ENCODE measurements at regions not wholly inside any gene's neighbourhood (a gene's known extent, or its start where the extent isn't known, plus 50 kb on each side); places are given as distances from the start of the nearest gene placed in this dataset.

- no peaks in the 10 kb centered on the region for H3K36me3 ChIP-seq
- H3K27me3 ChIP-seq, result no peaks in the 10 kb centered on the region
- H3K4me3 ChIP-seq, result no peak overlapping the region
- no peak overlapping the region for H3K27ac ChIP-seq
- TF ChIP-seq CTCF (IDR thresholded peaks at IDR 0.05), result no peak
- no peak for DNase-seq
- H3K9me3 ChIP-seq, result peaks cover 0 to 6% of the 10 kb centered on the region in 2 donors
- no peaks in the 10 kb centered on the region for H3K4me1 ChIP-seq
- intact Hi-C loops (cut with DNase I), result no loop called here
- no peak for ATAC-seq
Observed at GRCh38 chr5:61850696-61851095, 455.3 kb upstream of the KIF2A start.

GRCh38 chr5:61854531-61854930 is 451.5 kb upstream of the KIF2A start:
- ATAC-seq (no peak), DNase-seq (no peak)
- TF ChIP-seq CTCF (IDR thresholded peaks at IDR 0.05), result no peak
- H3K27ac ChIP-seq, result no peak overlapping the region
- intact Hi-C loops (cut with DNase I), result no loop called here
- H3K9me3 ChIP-seq, result peaks cover 0 to 10% of the 10 kb centered on the region in 2 donors
- no peaks in the 10 kb centered on the region for H3K4me1 ChIP-seq
- H3K36me3 ChIP-seq, result no peaks in the 10 kb centered on the region
- no peak overlapping the region for H3K4me3 ChIP-seq
- no peaks in the 10 kb centered on the region for H3K27me3 ChIP-seq

- DNase-seq (no peak), ATAC-seq (no peak)
- no peak for TF ChIP-seq CTCF (IDR thresholded peaks at IDR 0.05)
- Histone ChIP-seq H3K4me3 (no peak overlapping the region), H3K9me3 (peaks cover 0 to 10% of the 10 kb centered on the region in 2 donors), H3K27ac (no peak overlapping the region), H3K27me3 (no peaks in the 10 kb centered on the region), H3K4me1 (no peaks in the 10 kb centered on the region), H3K36me3 (no peaks in the 10 kb centered on the region)
- intact Hi-C loops (cut with DNase I), result no loop called here
Observed at GRCh38 chr5:61860978-61861377, 445.0 kb upstream of the KIF2A start.

- no peaks in the 10 kb centered on the region for H3K4me1 ChIP-seq
- DNase-seq, result no peak
- no peak for TF ChIP-seq CTCF (IDR thresholded peaks at IDR 0.05)
- H3K27me3 ChIP-seq, result no peaks in the 10 kb centered on the region
- no peaks in the 10 kb centered on the region for H3K36me3 ChIP-seq
- peak; percentile 44 for ATAC-seq
- no peak overlapping the region for H3K4me3 ChIP-seq
- intact Hi-C loops (cut with DNase I), result no loop called here
- H3K27ac ChIP-seq, result no peak overlapping the region
- peaks cover 0 to 8% of the 10 kb centered on the region in 2 donors for H3K9me3 ChIP-seq
Observed at GRCh38 chr5:61866930-61867329, 439.1 kb upstream of the KIF2A start.

- no peak for TF ChIP-seq CTCF (IDR thresholded peaks at IDR 0.05)
- no peak for ATAC-seq
Observed at GRCh38 chr5:61869333-61869732, 436.7 kb upstream of the KIF2A start.

More at GRCh38 chr5:61869333-61869732, 436.7 kb upstream of the KIF2A start:
- H3K36me3 ChIP-seq, result no peaks in the 10 kb centered on the region
- no peaks in the 10 kb centered on the region for H3K4me1 ChIP-seq
- peaks cover 0 to 13% of the 10 kb centered on the region in 2 donors for H3K9me3 ChIP-seq
- no peak for DNase-seq
- no peak overlapping the region for H3K4me3 ChIP-seq
- intact Hi-C loops (cut with DNase I), result no loop called here
- no peaks in the 10 kb centered on the region for H3K27me3 ChIP-seq
- no peak overlapping the region for H3K27ac ChIP-seq
